GM18511 (cell line): ENCODE measurements at regions not wholly inside any gene's neighbourhood (a gene's known extent, or its start where the extent isn't known, plus 50 kb on each side); places are given as distances from the start of the nearest gene placed in this dataset.
"Not testable (repeated sequence)": the region's sequence is repeated elsewhere in the genome, so short reads cannot be mapped to it uniquely, and the experiment has no call there.

ENCODE experiments used
- ATAC-seq: cut with Tn5 transposase; IDR thresholded peaks from one replicate; pipeline ENCODE4 v1.9.1; 2021; ENCODE audit warnings: mild to moderate bottlenecking, moderate library complexity; ENCODE audit not compliant: unreplicated experiment

DNA sequence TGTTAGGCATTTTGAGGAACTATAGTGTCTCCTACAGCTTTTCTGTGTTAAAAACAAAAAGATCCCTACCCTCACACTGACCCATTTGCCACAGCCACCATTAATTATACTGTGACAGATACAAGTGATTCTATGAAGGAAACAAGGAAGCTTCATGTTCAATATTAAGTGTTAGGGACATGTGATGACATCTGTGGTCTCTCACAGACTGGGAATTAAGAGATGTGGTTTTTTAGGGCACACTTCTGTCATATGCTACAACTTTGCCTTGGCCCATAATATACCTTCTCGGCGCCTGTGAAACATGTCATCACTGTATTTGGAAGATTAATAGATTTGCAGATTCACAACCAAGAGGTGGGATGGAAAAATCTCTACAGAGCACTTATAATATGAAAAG lies 102.9 kb upstream of the TCF21 start:
- no peak for ATAC-seq

DNA sequence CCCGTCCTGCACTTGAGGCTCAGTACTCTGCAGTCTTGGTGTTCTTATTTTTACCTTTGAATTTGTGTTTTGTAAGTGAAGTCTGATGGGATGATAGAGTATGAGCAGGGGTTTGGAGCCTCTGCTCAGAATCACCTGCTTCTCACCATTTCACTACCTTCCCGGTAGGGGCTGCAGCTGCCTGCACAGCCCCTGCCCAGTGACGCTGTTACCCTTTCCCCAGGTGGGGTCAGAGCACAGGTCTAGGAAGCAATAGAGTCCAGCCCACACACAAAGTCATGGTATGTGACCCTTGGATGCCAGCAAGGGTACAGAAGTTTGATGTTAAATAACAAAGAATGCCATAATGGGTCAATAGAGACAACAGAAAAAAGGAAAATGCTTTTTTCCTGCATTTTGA lies 101.8 kb upstream of the TCF21 start:
- no peak for ATAC-seq

- no peak for ATAC-seq
Measured at GRCh38 chr6:133787859-133788505, 100.9 kb upstream of the TCF21 start.

GRCh38 chr6:133788556-133788955 lies 100.4 kb upstream of the TCF21 start:
- ATAC-seq, result no peak

- not testable (repeated sequence) for ATAC-seq
Measured at GRCh38 chr6:133789449-133789848, 99.5 kb upstream of the TCF21 start.

DNA sequence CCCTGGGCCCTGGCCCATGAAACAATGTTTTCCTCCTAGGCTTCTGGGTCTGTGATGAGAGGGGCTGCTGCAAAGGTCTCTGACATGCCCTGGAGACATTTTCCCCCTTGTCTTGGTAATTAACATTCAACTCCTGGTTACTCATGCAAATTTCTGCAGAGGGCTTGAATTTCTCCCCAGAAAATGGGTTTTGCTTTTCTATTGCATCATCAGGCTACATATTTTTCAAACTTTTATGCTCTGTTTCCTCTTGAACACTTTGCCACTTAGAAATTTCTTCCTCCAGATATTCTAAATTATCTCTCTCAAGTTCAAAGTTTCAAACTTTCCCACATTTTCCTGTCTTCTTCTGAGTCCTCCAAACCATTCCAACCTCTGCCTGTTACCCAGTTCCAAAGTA lies 98.2 kb upstream of the TCF21 start:
- ATAC-seq, result not testable (repeated sequence)

DNA sequence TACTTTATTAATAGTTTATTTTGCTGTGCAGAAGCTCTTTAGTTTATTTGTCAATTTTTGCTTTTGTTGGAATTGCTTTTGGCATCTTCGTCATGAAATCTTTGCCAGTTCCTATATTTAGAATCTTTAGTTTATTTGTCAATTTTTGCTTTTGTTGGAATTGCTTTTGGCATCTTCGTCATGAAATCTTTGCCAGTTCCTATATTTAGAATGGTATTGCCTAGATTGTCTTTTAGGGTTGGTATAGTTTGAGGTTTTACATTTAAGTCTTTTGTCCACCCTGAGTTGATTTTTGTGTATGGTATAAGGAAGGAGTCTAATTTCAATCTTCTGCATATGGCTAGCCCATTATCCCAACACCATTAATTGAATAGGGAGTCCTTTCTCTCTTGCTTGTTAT lies 93.9 kb upstream of the TCF21 start:
- not testable (repeated sequence) for ATAC-seq

GRCh38 chr6:133796235-133796634 lies 92.7 kb upstream of the TCF21 start:
- ATAC-seq, result no peak

DNA sequence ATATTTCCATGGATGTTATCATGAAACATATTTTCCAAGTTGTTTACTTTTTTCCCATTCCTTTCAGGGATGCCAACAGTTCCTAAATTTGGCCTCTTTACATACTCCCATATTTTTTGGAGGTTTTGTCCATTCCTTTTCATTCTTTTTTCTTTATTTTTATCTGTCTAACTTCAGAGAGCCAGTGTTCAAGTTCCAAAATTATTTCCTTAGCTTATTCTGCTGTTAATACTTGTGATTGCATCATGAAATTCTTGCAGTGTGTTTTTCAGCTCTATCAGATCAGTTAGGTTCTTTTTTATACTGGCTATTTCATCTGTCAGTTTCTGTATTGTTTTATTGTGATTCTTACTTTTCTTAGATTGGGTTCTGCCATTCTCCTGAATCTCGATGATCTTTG lies 89.9 kb upstream of the TCF21 start:
- ATAC-seq, result no peak

DNA sequence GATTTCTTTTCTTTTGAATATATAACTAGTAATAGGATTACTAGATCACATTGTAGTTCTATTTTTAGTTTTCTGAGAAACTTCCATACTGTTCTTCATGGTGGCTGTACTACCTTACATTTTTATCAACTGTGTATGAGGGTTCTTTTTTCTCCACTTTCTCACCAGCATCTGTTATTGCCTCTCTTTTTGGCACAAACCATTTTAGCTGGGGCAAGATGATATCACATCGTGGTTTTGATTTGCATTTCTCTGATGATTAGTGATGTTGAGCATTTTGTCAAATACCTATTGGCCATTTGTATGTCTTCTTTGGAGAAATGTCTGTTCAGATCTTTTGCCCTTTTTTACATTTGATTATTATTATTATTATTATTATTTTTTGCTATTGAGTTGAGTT lies 86.1 kb upstream of the TCF21 start:
- ATAC-seq, result no peak

- no peak for ATAC-seq
Measured at GRCh38 chr6:133804265-133804664, 84.6 kb upstream of the TCF21 start.

- peak; percentile 72 for ATAC-seq
Measured at GRCh38 chr6:133805876-133806275, 83.0 kb upstream of the TCF21 start.

DNA sequence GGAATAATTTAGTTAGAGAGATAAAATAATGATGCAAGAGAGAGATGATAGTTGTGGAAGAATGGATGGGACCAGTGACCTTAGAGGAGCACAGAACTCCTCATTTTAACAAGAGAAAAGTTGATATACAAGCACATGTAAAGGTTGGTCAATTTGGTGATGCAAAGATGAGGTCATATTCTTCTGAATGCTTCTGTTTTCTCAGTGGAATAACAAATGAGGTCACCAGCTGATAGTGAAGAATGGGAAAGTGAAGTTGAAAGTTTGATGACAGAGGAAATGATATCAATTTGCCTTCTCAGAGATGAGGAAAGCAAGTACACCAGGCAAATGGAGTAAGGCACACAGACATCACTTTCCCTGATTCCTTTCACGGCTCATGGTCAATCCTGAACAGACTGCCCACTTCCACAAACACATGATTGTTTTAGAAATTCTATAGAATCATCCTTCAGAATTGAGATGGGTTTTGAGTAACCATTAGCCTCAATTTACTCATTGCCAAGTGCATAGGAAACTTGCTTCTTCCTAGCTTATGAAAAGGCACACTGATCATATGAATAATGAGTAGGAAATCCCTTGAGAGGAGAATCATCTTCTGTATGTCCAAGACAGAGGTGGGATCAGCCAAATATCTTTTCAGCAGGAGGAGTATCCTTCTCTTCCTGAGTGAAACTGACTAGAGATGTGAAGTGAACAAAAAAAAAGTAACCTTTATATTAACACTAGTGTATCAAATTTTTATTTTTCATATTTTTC lies 82.4 kb upstream of the TCF21 start:
- ATAC-seq, result no peak

- no peak for ATAC-seq
Measured at GRCh38 chr6:133807501-133807900, 81.4 kb upstream of the TCF21 start.

GRCh38 chr6:133809406-133809805 lies 79.5 kb upstream of the TCF21 start:
- no peak for ATAC-seq

DNA sequence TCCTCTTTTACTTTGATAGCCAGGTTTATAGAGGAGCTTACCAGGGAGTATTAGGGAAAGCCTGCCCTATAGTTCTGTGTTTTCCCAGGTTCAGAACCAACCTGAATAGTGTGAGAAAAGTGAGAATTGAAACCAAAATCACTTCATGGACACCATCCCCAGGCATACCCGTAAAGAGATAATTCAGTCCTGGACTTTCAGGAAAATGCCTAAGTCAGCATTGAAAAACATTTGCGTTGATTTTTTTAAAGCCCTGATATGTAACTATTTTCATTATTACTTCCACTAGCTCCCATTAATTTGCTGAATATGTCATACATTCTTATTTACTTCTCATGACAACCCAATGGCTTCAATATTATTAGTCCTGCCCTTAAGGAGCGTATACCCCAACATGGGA lies 77.4 kb upstream of the TCF21 start:
- ATAC-seq, result no peak

DNA sequence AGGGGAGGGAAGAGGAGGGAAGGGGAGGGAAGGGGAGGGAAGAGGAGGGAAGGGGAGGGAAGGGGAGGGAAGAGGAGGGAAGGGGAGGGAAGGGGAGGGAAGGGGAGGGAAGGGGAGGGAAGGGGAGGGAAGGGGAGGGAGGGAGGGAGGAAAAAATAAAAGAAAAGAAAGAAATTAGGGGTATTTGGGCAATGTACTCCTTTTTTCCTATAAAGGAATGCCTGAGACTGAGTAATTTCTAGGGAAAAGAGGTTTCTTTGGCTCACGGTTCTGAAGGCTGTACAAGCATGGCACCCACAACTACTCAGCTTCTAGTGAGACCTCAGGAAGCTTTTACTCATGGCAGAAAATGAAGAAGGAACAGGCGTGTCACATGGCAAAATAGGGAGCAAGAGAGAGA lies 76.5 kb upstream of the TCF21 start:
- ATAC-seq, result not testable (repeated sequence)

DNA sequence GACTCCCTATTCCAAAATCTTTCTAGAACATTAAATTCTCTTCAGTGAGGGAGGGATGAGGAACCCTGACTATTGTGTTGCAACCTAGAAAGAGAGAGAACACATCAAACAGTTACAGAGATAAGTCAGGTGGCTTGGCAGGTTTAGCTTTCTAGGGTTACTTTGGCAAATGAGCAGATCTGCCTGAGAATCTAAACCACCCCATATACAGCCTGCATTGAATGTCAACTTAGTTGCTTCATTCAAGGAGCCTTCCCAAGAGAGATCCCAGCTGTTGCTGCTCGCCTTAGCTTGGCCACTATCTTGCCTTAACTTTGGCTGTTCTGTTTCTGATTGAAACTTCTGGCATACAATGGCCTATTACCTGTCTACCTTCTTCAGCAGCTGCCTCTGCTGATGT lies 74.7 kb upstream of the TCF21 start:
- ATAC-seq, result no peak

GRCh38 chr6:133814797-133815196 lies 74.1 kb upstream of the TCF21 start:
- ATAC-seq, result no peak

DNA sequence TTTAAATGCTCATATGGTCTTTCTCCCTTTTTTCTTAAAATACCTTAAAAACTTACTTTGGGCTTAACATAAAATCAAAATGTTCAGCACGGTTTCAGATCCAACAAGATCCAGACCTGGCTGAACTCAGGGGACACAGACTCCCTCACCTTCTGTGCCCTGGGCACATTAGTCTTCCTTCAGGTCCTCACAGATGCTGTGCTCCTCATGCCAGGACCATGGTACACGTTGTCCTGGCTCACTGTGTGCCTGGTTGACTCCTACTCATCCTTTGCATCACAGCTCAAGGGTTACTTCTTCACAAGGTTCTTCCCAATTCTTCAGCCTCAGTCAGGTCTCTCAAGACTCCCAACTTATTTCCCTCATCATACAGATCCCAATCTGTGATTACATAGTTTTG lies 73.6 kb upstream of the TCF21 start:
- no peak for ATAC-seq

- ATAC-seq, result no peak
Measured at GRCh38 chr6:133816171-133816570, 72.7 kb upstream of the TCF21 start.

GRCh38 chr6:133817460-133818047 lies 71.4 kb upstream of the TCF21 start:
- peak; percentile 70 for ATAC-seq
